ENCODE measurements at regions not wholly inside any gene's neighbourhood (a gene's known extent, or its start where the extent isn't known, plus 50 kb on each side); places are given as distances from the start of the nearest gene placed in this dataset.

- Histone ChIP-seq H2AFZ (peak overlapping the region; percentile 95), H4K20me1 (replicated peaks; ENCODE audit: insufficient read depth) (no peaks in the 10 kb centered on the region), H3K4me2 (no peak overlapping the region), H3K27ac (ENCODE audit: low read depth) (no peak overlapping the region), H3K4me3 (no peak overlapping the region), H3K36me3 (ENCODE audit: insufficient read depth) (no peaks in the 10 kb centered on the region), H3F3A (replicated peaks; ENCODE audit: low read depth) (no peaks in the 10 kb centered on the region), H3K27me3 (ENCODE audit: insufficient read depth) (no peaks in the 10 kb centered on the region), H3K79me2 (replicated peaks; ENCODE audit: insufficient read depth) (no peaks in the 10 kb centered on the region), H3K4me1 (ENCODE audit: insufficient read depth) (no peaks in the 10 kb centered on the region), H3K9me2 (ENCODE audit: insufficient read depth) (no peaks in the 10 kb centered on the region)
- ATAC-seq (peak; percentile 46), DNase-seq (ENCODE audit: low spot score) (no peak)
- H3K27ac Mint-ChIP-seq = no peak overlapping the region
- 0 out of 3 replicates have a peak, but pooled peaks cover 5% of the 10 kb centered on the region for H3K4me1 Mint-ChIP-seq
- no peak for TF ChIP-seq NANOG (IDR thresholded peaks at IDR 0.05; ENCODE audit: borderline replicate concordance)
- no peak for TF ChIP-seq ZNF331 (CRISPR knock-in tag; IDR thresholded peaks at IDR 0.05; ENCODE audit: low read depth)
- TF ChIP-seq ETS1 (IDR thresholded peaks at IDR 0.05) = no peak
- TF ChIP-seq, protein P1, sequence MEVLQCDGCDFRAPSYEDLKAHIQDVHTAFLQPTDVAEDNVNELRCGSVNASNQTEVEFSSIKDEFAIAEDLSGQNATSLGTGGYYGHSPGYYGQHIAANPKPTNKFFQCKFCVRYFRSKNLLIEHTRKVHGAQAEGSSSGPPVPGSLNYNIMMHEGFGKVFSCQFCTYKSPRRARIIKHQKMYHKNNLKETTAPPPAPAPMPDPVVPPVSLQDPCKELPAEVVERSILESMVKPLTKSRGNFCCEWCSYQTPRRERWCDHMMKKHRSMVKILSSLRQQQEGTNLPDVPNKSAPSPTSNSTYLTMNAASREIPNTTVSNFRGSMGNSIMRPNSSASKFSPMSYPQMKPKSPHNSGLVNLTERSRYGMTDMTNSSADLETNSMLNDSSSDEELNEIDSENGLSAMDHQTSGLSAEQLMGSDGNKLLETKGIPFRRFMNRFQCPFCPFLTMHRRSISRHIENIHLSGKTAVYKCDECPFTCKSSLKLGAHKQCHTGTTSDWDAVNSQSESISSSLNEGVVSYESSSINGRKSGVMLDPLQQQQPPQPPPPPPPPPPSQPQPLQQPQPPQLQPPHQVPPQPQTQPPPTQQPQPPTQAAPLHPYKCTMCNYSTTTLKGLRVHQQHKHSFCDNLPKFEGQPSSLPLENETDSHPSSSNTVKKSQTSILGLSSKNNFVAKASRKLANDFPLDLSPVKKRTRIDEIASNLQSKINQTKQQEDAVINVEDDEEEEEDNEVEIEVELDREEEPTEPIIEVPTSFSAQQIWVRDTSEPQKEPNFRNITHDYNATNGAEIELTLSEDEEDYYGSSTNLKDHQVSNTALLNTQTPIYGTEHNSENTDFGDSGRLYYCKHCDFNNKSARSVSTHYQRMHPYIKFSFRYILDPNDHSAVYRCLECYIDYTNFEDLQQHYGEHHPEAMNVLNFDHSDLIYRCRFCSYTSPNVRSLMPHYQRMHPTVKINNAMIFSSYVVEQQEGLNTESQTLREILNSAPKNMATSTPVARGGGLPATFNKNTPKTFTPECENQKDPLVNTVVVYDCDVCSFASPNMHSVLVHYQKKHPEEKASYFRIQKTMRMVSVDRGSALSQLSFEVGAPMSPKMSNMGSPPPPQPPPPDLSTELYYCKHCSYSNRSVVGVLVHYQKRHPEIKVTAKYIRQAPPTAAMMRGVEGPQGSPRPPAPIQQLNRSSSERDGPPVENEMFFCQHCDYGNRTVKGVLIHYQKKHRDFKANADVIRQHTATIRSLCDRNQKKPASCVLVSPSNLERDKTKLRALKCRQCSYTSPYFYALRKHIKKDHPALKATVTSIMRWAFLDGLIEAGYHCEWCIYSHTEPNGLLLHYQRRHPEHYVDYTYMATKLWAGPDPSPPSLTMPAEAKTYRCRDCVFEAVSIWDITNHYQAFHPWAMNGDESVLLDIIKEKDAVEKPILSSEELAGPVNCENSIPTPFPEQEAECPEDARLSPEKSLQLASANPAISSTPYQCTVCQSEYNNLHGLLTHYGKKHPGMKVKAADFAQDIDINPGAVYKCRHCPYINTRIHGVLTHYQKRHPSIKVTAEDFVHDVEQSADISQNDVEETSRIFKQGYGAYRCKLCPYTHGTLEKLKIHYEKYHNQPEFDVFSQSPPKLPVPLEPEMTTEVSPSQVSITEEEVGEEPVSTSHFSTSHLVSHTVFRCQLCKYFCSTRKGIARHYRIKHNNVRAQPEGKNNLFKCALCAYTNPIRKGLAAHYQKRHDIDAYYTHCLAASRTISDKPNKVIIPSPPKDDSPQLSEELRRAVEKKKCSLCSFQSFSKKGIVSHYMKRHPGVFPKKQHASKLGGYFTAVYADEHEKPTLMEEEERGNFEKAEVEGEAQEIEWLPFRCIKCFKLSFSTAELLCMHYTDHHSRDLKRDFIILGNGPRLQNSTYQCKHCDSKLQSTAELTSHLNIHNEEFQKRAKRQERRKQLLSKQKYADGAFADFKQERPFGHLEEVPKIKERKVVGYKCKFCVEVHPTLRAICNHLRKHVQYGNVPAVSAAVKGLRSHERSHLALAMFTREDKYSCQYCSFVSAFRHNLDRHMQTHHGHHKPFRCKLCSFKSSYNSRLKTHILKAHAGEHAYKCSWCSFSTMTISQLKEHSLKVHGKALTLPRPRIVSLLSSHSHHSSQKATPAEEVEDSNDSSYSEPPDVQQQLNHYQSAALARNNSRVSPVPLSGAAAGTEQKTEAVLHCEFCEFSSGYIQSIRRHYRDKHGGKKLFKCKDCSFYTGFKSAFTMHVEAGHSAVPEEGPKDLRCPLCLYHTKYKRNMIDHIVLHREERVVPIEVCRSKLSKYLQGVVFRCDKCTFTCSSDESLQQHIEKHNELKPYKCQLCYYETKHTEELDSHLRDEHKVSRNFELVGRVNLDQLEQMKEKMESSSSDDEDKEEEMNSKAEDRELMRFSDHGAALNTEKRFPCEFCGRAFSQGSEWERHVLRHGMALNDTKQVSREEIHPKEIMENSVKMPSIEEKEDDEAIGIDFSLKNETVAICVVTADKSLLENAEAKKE (CRISPR knock-in tag; IDR thresholded peaks at IDR 0.05) = no peak
- TF ChIP-seq POLR2AphosphoS5 (IDR thresholded peaks at IDR 0.05; ENCODE audit: low read depth) = no peak
- TF ChIP-seq, protein P2, sequence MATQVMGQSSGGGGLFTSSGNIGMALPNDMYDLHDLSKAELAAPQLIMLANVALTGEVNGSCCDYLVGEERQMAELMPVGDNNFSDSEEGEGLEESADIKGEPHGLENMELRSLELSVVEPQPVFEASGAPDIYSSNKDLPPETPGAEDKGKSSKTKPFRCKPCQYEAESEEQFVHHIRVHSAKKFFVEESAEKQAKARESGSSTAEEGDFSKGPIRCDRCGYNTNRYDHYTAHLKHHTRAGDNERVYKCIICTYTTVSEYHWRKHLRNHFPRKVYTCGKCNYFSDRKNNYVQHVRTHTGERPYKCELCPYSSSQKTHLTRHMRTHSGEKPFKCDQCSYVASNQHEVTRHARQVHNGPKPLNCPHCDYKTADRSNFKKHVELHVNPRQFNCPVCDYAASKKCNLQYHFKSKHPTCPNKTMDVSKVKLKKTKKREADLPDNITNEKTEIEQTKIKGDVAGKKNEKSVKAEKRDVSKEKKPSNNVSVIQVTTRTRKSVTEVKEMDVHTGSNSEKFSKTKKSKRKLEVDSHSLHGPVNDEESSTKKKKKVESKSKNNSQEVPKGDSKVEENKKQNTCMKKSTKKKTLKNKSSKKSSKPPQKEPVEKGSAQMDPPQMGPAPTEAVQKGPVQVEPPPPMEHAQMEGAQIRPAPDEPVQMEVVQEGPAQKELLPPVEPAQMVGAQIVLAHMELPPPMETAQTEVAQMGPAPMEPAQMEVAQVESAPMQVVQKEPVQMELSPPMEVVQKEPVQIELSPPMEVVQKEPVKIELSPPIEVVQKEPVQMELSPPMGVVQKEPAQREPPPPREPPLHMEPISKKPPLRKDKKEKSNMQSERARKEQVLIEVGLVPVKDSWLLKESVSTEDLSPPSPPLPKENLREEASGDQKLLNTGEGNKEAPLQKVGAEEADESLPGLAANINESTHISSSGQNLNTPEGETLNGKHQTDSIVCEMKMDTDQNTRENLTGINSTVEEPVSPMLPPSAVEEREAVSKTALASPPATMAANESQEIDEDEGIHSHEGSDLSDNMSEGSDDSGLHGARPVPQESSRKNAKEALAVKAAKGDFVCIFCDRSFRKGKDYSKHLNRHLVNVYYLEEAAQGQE (IDR thresholded peaks at IDR 0.05; ENCODE audit: unreplicated experiment) = no peak
- TF ChIP-seq CTCF (conservative IDR thresholded peaks at IDR 0.05; ENCODE audit: low read depth in 2 of 2) = no peak
- no peak for TF ChIP-seq STAT1 (IDR thresholded peaks at IDR 0.05; ENCODE audit: unreplicated experiment)
- no peak for TF ChIP-seq JUNB (IDR thresholded peaks at IDR 0.05; ENCODE audit: unreplicated experiment)
- no peak for TF ChIP-seq EZH2 (IDR thresholded peaks at IDR 0.05; ENCODE audit: low read depth, unreplicated experiment)
- no peak for TF ChIP-seq EZH2phosphoT487 (IDR thresholded peaks at IDR 0.05; ENCODE audit: unreplicated experiment)
- TF ChIP-seq CREB1 (CRISPR knock-in tag; IDR thresholded peaks at IDR 0.05; ENCODE audit: low read depth) = no peak
- TF ChIP-seq ZNF114 (CRISPR knock-in tag; IDR thresholded peaks at IDR 0.05) = no peak
- no peaks in the 10 kb centered on the region for H3K36me3 Mint-ChIP-seq (ENCODE audit: low read depth)
- peaks cover 15% of the 10 kb centered on the region; the same call in 2 of the 3 replicates for H3K9me3 Mint-ChIP-seq
- no peaks in the 10 kb centered on the region for H3K27me3 Mint-ChIP-seq (ENCODE audit: insufficient read depth, low read depth, poor library complexity)
- no peak overlapping the region for H3K4me3 Mint-ChIP-seq
Observed at GRCh38 chr14:75333606-75334548, 55.2 kb downstream of the FOS start.
